Skin of body (tissue), 1 donor: ENCODE measurements at regions not wholly inside any gene's neighbourhood (a gene's known extent, or its start where the extent isn't known, plus 50 kb on each side); places are given as distances from the start of the nearest gene placed in this dataset.

ENCODE experiments used
- DNase-seq: peaks from one replicate; lab custom pipeline; 2025; lab: John Stamatoyannopoulos, UW

- DNase-seq = no peak
Observed at GRCh38 chr6:44634321-44634720, 246.8 kb downstream of the CDC5L start.

- DNase-seq = no peak
Observed at GRCh38 chr6:44635486-44635885, 248.0 kb downstream of the CDC5L start.

- DNase-seq = no peak
Observed at GRCh38 chr6:44636561-44637248, 249.2 kb downstream of the CDC5L start.

GRCh38 chr6:44641344-44642031 lies 254.0 kb downstream of the CDC5L start:
- no peak for DNase-seq

DNA sequence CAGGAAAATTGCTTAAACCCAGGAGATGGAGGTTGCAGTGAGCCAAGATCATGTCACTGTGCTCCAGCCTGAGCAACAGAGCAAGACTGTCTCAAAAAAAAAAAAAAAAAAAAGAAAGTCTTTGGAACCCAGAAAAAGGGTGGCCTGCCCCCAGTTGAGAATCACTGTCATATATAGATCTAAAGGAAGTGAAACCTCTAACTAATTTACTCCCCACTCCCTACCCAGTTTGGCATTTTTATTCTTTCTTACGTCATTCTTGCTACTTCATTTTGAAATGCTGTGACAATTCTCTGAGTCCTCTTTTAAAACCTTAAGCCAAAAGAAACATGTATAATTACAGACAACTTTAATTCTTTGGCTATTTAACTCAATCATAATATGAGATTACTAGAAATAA lies 254.8 kb downstream of the CDC5L start:
- no peak for DNase-seq

GRCh38 chr6:44642870-44643522 lies 255.5 kb downstream of the CDC5L start:
- no peak for DNase-seq

DNA sequence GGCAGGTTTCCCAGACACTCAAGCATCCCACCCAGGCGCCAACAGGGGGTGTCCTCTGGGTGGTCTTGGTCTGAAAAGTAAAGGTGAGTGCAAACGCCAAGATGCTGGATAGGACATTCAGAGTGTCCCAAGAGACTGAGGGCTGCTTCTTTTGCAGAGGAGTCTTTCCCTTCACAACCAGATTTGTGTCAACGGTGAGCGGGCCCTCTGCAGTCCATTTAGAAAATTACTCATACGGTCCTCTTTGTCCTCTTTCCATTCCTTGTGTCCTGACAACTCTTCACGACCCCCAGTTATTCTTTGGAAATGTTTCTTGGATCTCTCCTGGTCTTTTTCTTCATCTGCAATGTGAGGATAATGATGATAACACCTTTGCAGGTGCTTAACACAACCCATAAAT lies 257.8 kb downstream of the CDC5L start:
- no peak for DNase-seq

DNA sequence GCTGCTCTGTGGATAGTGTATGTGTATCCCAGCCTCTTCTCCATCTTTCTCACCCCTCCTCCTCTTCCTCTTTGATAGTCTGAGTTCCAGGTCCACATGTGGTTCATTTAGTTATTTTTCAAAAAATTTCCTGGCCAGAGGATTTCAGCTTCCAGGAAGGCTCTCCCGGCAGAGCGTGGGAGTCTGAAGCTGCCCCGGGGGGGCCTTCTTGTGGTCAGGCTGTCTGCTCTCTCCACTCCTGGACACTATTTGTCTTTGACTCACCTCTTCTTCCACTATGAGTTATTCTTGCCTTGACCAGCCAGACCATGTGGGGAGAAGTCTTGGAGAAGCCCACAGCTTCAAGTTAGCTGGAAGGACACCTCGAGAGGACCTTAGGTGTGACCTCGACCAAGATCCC lies 258.8 kb downstream of the CDC5L start:
- no peak for DNase-seq

DNA sequence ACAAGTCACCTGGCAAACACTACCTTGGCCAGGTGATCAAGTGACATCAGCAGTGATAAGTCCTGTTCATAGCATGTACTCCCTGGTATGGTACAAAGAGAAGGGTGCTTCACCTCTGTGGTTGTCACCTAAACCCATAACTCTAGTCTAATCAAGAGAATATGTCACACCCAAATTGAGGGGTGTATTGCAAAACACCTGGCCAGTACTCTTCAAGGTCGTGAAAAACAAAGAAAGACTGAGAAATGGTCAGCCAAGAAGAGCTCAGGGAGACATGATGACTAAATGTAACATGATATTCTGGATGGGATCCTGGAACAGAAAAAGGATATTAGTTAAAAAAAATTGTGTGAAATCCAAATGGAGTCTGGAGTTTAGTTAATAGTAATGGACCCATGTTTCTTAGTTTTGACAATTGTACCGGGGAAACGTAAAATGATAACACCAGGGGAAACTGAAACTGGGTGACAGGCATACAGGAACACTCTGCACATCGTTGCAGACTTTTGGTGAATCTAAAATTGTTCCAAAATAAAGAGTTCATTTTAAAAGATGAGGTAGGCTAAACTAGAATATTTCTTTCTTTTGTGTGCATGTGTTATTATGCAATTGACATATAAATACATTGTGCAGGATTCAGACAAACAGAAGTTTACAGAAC lies 262.0 kb downstream of the CDC5L start:
- no peak for DNase-seq

DNA sequence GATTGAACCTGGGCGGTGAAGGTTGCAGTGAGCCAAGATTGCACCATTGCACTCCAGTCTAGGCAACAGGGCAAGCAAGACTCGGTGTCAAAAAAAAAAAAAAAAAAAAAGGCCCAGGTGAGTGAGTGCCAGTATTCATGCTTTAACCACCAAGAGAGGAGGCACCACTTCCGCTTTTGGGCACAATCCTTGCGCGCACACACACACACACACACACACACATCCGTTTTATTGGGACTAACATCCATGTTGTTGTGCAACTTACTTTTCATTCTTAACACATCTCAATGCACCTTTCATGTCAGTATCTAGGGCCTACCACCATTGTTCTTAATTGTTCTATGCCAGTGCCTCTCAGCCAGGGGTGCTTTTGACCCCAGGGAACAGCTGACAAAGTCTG lies 263.0 kb downstream of the CDC5L start:
- no peak for DNase-seq

GRCh38 chr6:44650947-44651346 lies 263.4 kb downstream of the CDC5L start:
- no peak for DNase-seq

GRCh38 chr6:44651604-44652003 lies 264.1 kb downstream of the CDC5L start:
- no peak for DNase-seq

DNA sequence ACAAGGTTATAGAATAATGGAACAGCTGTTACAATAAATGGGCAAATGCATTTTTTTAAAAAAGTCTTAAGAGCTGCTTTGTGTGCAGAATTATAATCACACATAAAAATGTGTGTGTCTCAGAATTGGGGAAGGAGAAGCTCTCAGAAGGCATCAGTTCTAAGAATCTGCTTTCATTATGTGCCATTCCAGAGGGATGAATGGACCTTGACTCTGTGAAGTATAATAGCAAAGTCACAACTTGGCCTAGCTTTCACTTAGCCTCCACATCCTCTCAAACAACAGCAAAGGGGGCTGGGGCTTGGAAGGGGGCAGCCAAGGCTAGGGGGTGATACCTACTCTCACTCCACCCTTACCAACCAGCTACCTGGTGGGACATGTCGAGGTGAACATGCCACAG lies 265.0 kb downstream of the CDC5L start:
- no peak for DNase-seq

DNA sequence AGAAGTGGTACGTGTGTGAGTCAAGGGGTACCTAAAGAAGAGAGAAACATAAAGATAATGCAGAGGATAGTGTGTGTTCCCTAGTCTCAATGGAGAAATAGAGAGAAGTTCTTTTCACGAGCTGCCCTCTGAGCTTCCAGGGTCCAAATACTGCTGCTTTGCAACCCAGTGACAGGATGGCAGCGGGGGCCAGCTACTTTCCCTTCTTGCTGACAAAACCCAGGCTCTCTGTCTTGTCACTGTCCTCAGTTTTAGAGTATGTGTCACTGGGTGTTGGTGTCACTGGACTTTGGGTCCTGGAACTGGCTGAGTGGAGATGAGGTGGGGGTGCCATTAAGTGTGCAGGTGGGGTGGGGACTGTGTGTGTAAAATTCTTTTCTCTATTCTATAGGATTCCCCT lies 265.6 kb downstream of the CDC5L start:
- no peak for DNase-seq

DNA sequence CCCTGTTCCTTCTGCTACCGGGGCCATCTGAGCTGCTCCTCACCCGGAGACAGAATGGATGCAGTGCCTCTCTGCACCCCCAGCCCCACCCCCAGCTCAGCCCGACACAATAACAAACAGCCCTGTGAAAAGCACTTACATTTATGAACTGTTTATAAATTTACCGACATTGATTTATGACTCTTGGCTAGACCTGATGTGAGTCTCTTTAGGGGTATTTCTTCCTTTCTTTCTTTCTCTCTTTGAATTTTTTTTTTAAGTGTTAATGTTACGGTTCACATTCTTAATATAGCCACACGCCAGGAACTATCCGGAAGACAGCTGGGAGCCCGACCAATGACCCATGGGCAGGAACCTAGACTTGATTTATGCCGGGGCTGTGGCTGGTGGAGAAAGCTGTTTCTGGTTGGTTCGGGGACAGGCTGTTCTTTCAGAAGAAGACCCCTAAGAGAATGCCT lies 266.3 kb downstream of the CDC5L start:
- no peak for DNase-seq

- peak; percentile 67 for DNase-seq
Observed at GRCh38 chr6:44655412-44656342, 268.2 kb downstream of the CDC5L start.

GRCh38 chr6:44656691-44657090 lies 269.2 kb downstream of the CDC5L start:
- no peak for DNase-seq

DNA sequence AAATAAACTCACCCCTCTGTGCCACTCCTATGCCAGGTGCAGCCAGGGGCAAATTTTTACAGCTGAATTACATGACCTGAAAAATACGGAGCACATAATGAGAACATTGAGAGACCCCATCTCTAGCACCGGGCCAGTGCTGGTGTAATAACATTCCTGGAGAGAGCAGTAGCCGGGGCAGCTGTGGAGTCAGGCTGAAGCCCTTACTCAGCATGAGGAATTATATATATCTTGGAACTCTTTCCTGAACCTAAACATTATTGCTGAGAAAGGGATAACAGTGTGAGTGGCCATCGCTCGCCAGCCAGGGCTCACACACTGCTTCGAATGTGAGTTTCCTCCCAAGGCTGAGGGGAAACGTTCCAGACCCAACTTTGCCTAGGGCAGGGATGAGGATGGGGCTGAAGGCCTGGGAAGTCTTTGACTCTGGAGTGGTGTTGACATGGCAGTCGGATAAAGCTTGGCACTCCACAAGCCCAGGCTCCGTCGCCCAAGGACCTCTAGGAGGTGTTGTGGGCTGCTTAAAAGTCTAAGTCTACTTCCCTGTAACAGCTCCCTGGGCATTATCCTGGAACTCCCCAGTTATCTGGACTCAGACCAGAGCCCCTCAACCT lies 269.8 kb downstream of the CDC5L start:
- DNase-seq = no peak

DNA sequence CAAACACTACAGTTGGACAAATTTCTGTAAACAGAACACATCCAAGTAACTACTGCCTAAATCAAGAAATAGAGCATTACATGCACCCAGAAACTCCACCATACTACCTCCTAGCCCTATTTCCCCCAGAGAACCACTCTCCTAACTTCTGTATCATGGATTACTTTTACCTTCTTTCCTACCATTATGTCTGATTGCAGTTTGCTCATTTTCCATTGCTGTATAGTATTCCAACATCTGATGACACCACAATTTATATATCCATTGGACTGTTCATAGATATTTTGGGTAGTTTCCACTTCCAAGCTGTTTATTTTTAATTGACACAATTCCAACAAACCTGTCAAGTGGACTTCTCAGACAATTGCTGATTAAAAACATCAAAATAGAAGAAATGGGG lies 271.1 kb downstream of the CDC5L start:
- no peak for DNase-seq

DNA sequence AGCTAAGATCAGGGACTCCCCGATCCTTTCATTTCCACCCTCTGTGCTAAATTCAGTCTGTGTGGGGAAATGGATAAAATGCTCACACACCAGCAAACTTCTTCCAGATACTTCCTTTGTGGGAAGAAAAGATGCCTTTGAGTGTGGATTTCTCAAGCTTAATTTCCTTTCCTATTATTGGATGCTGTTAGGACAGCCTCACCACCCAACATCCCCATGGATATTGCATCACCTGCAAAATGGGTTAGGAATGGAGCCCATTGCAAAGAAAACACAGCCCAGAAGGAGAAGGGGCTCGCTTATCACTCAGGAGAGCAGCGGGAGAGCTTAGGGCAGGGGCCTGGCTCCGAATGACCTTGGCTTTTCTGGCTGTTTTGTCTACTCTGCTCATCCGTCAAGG lies 272.2 kb downstream of the CDC5L start:
- no peak for DNase-seq
